K562 (cell line): ENCODE measurements at regions not wholly inside any gene's neighbourhood (a gene's known extent, or its start where the extent isn't known, plus 50 kb on each side); places are given as distances from the start of the nearest gene placed in this dataset.
"Not testable (repeated sequence)": the region's sequence is repeated elsewhere in the genome, so short reads cannot be mapped to it uniquely, and the experiment has no call there.

ENCODE experiments used
- ATAC-seq: fragments of 200-7000 bp; cut with Tn5 transposase; 3 replicates; pipeline ENCODE4 v1.9.1; 2020; ENCODE audit warnings: moderate library complexity
- BruUV-seq: library from RNA; stranded (reverse); fragments of 400-500 nt; replicated peaks from 2 replicates; lab custom pipeline; 2021; lab: Mats Ljungman, UMichigan
- CTCF ChIA-PET: fragments of 300-600 bp; formaldehyde crosslinking; extraction: SDS; loops from one replicate; lab custom pipeline; 2021; ENCODE audit warnings: low intra/inter-chr PET ratio; lab: Yijun Ruan, JAX
- POLR2A ChIA-PET: fragments of 300-600, 350-650 bp; sonication (Branson Sonifier 250); formaldehyde crosslinking; extraction: SDS; loops from one replicate; lab custom pipeline; 2021; ENCODE audit warnings: antibody characterized with exemption, inconsistent platforms; lab: Yijun Ruan, JAX
- DNase-seq, 4 experiments: peaks; one replicate each; pipeline versions ENCODE4 v3.0.0 to v3.0.0-alpha.2; 2011 to 2018; ENCODE audit warnings: low spot score in 3 of 4, mixed read lengths in 3 of 4; ENCODE audit errors: extremely low read depth in 1 of 4
- FAIRE-seq: peaks from 2 replicates; lab custom pipeline; 2011; peaks lifted over from hg19 to GRCh38; lab: Jason Lieb, UNC
- H2AFZ ChIP-seq: 2 replicates; pipeline ENCODE4 v1.6.0; 2011; ENCODE audit warnings: low read depth, low read length, control low read depth, inconsistent platforms
- H3K27ac ChIP-seq: fragments of 200-600 bp; 3 replicates; pipeline ENCODE4 v1.8.0; 2011; ENCODE audit warnings: low read depth, mild to moderate bottlenecking, control low read depth, inconsistent platforms, low read length, moderate library complexity, mixed read lengths; ENCODE audit errors: extremely low read depth
- H3K27me3 ChIP-seq, 2 experiments: fragments of 300-600 bp in 1 of 2; 2 replicates in 1 of 2; 3 replicates in 1 of 2; pipeline versions ENCODE4 v1.6.0 to v1.8.0; 2011; ENCODE audit warnings: inconsistent platforms in 2 of 2, low read length in 2 of 2, mild to moderate bottlenecking in 1 of 2, mixed read lengths in 1 of 2, moderate library complexity in 1 of 2; ENCODE audit not compliant: control insufficient read depth in 2 of 2, insufficient read depth in 2 of 2
- H3K36me3 ChIP-seq: fragments of 300-600 bp; 3 replicates; pipeline ENCODE4 v1.8.0; 2011; ENCODE audit warnings: mild to moderate bottlenecking, low read length, inconsistent platforms; ENCODE audit not compliant: control insufficient read depth, insufficient read depth
- H3K4me1 ChIP-seq, 2 experiments: fragments of 200-600 bp in 1 of 2; replicated peaks in 1 of 2; 2 replicates in 1 of 2; 3 replicates in 1 of 2; pipeline versions ENCODE4 v1.5.1 to v1.8.0; 2011; ENCODE audit warnings: inconsistent platforms in 2 of 2, low read length in 2 of 2, mild to moderate bottlenecking in 1 of 2, mixed read lengths in 1 of 2, moderate library complexity in 1 of 2; ENCODE audit not compliant: control insufficient read depth in 2 of 2, insufficient read depth in 2 of 2
- H3K4me2 ChIP-seq: 2 replicates; pipeline ENCODE4 v1.6.1; 2011; ENCODE audit warnings: low read length, control low read depth, inconsistent platforms, mixed read lengths; ENCODE audit not compliant: insufficient read depth
- H3K4me3 ChIP-seq: fragments of 200-600 bp; sonication (generic), shearing (Covaris generic); 2 replicates; pipeline ENCODE4 v1.5.1; 2016; ENCODE audit warnings: control low read depth, inconsistent platforms
- H3K79me2 ChIP-seq: fragments of 200-600 bp; 3 replicates; pipeline ENCODE4 v1.8.0; 2011; ENCODE audit warnings: low read length, inconsistent platforms; ENCODE audit not compliant: control insufficient read depth, insufficient read depth
- H3K9ac ChIP-seq, 2 experiments: 2 replicates each; pipeline versions ENCODE4 v1.6.0 to v1.6.1; 2011; ENCODE audit warnings: low read depth in 2 of 2, low read length in 2 of 2, control low read depth in 1 of 2, inconsistent platforms in 1 of 2, mild to moderate bottlenecking in 1 of 2, mixed read lengths in 1 of 2; ENCODE audit not compliant: insufficient read depth in 1 of 2
- H3K9me1 ChIP-seq: one replicate; pipeline ENCODE4 v1.6.0; 2011; ENCODE audit warnings: inconsistent platforms, mild to moderate bottlenecking, low read length, moderate library complexity; ENCODE audit not compliant: control insufficient read depth, insufficient read depth
- H3K9me3 ChIP-seq: replicated peaks from 2 replicates; pipeline ENCODE4 v1.5.1; 2011; ENCODE audit warnings: low read depth, low read length, inconsistent platforms; ENCODE audit not compliant: control insufficient read depth, insufficient read depth
- H4K20me1 ChIP-seq: replicated peaks from 2 replicates; pipeline ENCODE4 v1.6.1; 2011; ENCODE audit warnings: low read length, inconsistent platforms, mixed read lengths; ENCODE audit not compliant: control insufficient read depth, insufficient read depth
- WGBS: fragments of 100-300 bp; shearing (Covaris generic); methylation state at CpG from one replicate; pipeline ENCODE4 v1.1.6; 2016; ENCODE audit warnings: low coverage, mixed read lengths; ENCODE audit not compliant: insufficient coverage; ENCODE audit errors: missing lambda C conversion rate; 5-methylcytosine and 5-hydroxymethylcytosine counted together
- in situ Hi-C: fragments of 300-500 bp; cut with MboI; formaldehyde crosslinking; loops from 4 replicates; pipeline ENCODE4 v1.15.0; 2018; ENCODE audit warnings: inconsistent platforms, mixed read lengths
- intact Hi-C: fragments of 100-400 bp; cut with micrococcal nuclease; formaldehyde crosslinking; loops from 2 replicates; pipeline ENCODE4 v1.14.2; 2022

- CTCF ChIA-PET, POLR2A ChIA-PET: not testable (repeated sequence)
These were observed 215.3 kb downstream of the ANKRD36B start for GRCh38 chr2:97374426-97374825.

DNA sequence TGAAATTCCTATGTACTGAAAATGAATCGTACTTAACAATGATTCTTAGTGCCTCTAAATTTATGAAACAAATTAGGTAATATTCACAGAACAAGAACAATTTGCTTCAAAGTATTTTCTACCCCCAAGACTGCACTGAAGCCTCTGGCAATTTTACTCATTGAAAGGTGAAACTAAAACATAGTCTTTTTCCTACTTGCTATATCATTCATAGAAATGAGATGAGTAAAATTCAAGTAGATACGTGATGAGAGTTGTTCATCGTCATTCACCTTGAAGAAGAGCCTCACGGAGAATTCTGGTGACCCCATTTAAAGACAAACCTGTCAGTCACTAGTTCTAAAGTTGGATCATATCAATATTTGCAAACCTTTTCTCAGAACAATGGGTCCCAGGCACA, 226.5 kb downstream of the ANKRD36B start:
- H3K27me3 ChIP-seq: peaks cover 7 to 16% of the 10 kb centered on the region in 2 experiments; a peak in 3 of 5 replicates
- H3K4me1 ChIP-seq, POLR2A ChIA-PET, H3K9me3 ChIP-seq, FAIRE-seq, H3K36me3 ChIP-seq, H4K20me1 ChIP-seq, H3K9ac ChIP-seq, H3K9me1 ChIP-seq, ATAC-seq, in situ Hi-C loops, CTCF ChIA-PET, BruUV-seq, H3K79me2 ChIP-seq, intact Hi-C loops, H3K27ac ChIP-seq, DNase-seq, H2AFZ ChIP-seq, H3K4me3 ChIP-seq, H3K4me2 ChIP-seq: not testable (repeated sequence)
- no CpG with 5 or more reads among the region's 4 CpGs for whole genome bisulfite sequencing

More at GRCh38 chr2:97374426-97374825, 215.3 kb downstream of the ANKRD36B start:
- H4K20me1 ChIP-seq, FAIRE-seq, H3K27ac ChIP-seq, H3K79me2 ChIP-seq, H3K4me3 ChIP-seq, H3K9me1 ChIP-seq, H3K4me1 ChIP-seq, BruUV-seq, ATAC-seq, H3K9ac ChIP-seq, H2AFZ ChIP-seq, H3K27me3 ChIP-seq, in situ Hi-C loops, intact Hi-C loops, H3K9me3 ChIP-seq, H3K36me3 ChIP-seq, H3K4me2 ChIP-seq, DNase-seq: not testable (repeated sequence)
- WGBS: no CpG with 5 or more reads among the region's 7 CpGs
